ENCODE measurements at regions not wholly inside any gene's neighbourhood (a gene's known extent, or its start where the extent isn't known, plus 50 kb on each side); places are given as distances from the start of the nearest gene placed in this dataset.

DNA sequence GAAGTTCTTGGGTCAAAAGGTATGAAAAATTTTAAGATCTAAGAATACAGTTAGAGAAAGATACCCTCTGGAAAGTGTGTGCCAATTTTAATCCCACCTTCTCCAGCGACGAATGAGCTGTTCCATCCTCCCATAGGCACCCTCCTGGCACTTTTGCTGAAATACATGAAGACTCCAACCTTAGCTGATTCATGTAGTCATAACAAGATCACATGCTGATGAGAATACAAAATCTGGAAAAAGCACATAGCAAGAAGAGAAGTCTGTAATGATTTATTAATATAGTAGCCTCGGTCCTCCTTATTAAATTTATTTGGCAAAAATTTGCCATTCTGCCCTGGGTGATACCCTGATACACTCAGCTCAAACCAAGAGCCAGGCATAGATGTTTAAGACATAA is 88.9 kb downstream of the CCR1 start:
- Histone ChIP-seq H3K27me3 (replicated peaks; ENCODE audit: insufficient read depth, low read depth, low read length, poor library complexity) (no peaks in the 10 kb centered on the region), H3K27ac (ENCODE audit: low read depth, low read length, poor library complexity, severe bottlenecking) (no peak overlapping the region), H3K9me3 (ENCODE audit: low read depth, low read length, poor library complexity, severe bottlenecking) (no peaks in the 10 kb centered on the region), H3K4me1 (ENCODE audit: insufficient read depth, low read length, poor library complexity, severe bottlenecking) (no peaks in the 10 kb centered on the region), H3K4me3 (ENCODE audit: low read depth, low read length, poor library complexity, severe bottlenecking) (no peak overlapping the region), H3K36me3 (ENCODE audit: insufficient read depth, low read length, poor library complexity, severe bottlenecking) (no peaks in the 10 kb centered on the region)
- BruUV-seq (replicated peaks): no TSS peak
- ChIA-PET POLR2A (ENCODE audit: low non-redundant PET) (no interaction called here), CTCF (no interaction called here)
- no peak for DNase-seq (ENCODE audit: low spot score)
- TF ChIP-seq EZH2 (IDR thresholded peaks at IDR 0.05; ENCODE audit: borderline replicate concordance, low read depth, low read length, poor library complexity, severe bottlenecking) (no peak), CTCF (conservative IDR thresholded peaks at IDR 0.05; ENCODE audit: low read depth, low read length) (no peak)
- intact Hi-C loops (cut with micrococcal nuclease; ENCODE audit: unreplicated experiment): no loop called here

GRCh38 chr3:46116996-46117395 is 89.7 kb upstream of the XCR1 start:
- ChIA-PET CTCF (no interaction called here), POLR2A (ENCODE audit: low non-redundant PET) (no interaction called here)
- TF ChIP-seq EZH2 (IDR thresholded peaks at IDR 0.05; ENCODE audit: borderline replicate concordance, low read depth, low read length, poor library complexity, severe bottlenecking) (no peak), CTCF (conservative IDR thresholded peaks at IDR 0.05; ENCODE audit: low read depth, low read length) (no peak)
- Histone ChIP-seq H3K4me1 (ENCODE audit: insufficient read depth, low read length, poor library complexity, severe bottlenecking) (no peaks in the 10 kb centered on the region), H3K27ac (ENCODE audit: low read depth, low read length, poor library complexity, severe bottlenecking) (no peak overlapping the region), H3K36me3 (ENCODE audit: insufficient read depth, low read length, poor library complexity, severe bottlenecking) (no peaks in the 10 kb centered on the region), H3K27me3 (replicated peaks; ENCODE audit: insufficient read depth, low read depth, low read length, poor library complexity) (no peaks in the 10 kb centered on the region), H3K4me3 (ENCODE audit: low read depth, low read length, poor library complexity, severe bottlenecking) (no peak overlapping the region), H3K9me3 (ENCODE audit: low read depth, low read length, poor library complexity, severe bottlenecking) (no peaks in the 10 kb centered on the region)
- no peak for DNase-seq (ENCODE audit: low spot score)
- intact Hi-C loops (cut with micrococcal nuclease; ENCODE audit: unreplicated experiment): no loop called here
- no TSS peak for BruUV-seq (replicated peaks)

DNA sequence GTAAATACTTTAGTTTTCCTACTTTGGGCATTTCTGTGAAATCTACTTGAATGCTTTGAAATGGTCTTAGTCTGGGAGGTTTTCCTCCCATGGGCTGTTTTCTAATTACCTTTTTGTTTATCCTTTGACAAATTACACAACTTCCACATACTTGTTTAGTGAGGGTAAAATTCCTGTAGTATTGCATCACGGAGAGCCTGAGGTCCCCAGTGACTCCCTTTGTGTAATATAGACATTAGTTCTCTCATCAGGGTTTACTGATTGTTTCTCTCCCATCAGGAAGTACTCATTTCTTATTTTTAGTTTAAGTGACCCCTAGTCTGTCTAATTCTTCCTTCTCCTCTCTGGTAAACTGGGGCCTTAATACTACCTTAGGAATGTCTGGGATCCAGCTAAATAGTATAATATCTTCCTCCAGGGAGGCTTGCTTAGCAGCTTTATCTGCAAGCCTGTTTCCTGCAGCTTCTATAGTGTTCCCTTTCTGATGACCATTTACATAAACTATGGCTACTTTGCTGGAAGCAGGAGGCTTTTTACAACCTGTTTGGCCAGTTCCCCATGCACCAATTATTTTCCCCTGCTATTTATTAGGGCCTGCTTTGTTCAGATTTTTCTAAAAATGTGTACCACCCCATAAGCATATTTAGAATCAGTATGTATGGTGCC is 87.2 kb upstream of the XCR1 start:
- POLR2A ChIA-PET (ENCODE audit: low non-redundant PET): no interaction called here
- no TSS peak for BruUV-seq (replicated peaks)
- intact Hi-C loops (cut with micrococcal nuclease; ENCODE audit: unreplicated experiment): no loop called here
- Histone ChIP-seq H3K4me1 (ENCODE audit: insufficient read depth, low read length, poor library complexity, severe bottlenecking) (no peaks in the 10 kb centered on the region), H3K36me3 (ENCODE audit: insufficient read depth, low read length, poor library complexity, severe bottlenecking) (no peaks in the 10 kb centered on the region), H3K27ac (ENCODE audit: low read depth, low read length, poor library complexity, severe bottlenecking) (no peak overlapping the region), H3K27me3 (replicated peaks; ENCODE audit: insufficient read depth, low read depth, low read length, poor library complexity) (no peaks in the 10 kb centered on the region), H3K4me3 (ENCODE audit: low read depth, low read length, poor library complexity, severe bottlenecking) (no peak overlapping the region), H3K9me3 (ENCODE audit: low read depth, low read length, poor library complexity, severe bottlenecking) (no peaks in the 10 kb centered on the region)
- CTCF ChIA-PET: no interaction called here
- DNase-seq (ENCODE audit: low spot score): peak; percentile 7
- TF ChIP-seq EZH2 (IDR thresholded peaks at IDR 0.05; ENCODE audit: borderline replicate concordance, low read depth, low read length, poor library complexity, severe bottlenecking) (no peak), CTCF (conservative IDR thresholded peaks at IDR 0.05; ENCODE audit: low read depth, low read length) (no peak)
